ENCODE measurements at regions not wholly inside any gene's neighbourhood (a gene's known extent, or its start where the extent isn't known, plus 50 kb on each side); places are given as distances from the start of the nearest gene placed in this dataset.

DNA sequence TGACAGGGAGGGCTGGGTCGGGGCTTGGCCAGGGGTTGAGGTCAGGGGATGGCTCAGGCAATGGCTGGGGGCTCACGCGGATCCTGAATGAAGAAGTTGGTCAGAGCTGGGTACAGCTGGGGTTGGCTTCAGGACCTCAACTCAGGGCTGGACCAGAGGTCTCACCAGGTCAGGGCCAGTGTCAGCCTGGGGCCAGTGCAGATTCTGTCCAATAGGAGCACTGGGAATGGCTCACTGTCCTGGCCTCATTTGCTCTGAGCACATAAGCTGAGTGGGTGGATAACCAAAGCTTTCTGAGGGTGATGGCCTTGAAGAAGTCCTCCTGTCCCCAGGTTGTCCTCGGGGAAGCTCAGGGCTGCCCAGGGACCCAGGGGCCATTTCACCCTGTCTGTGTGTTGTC lies 54.9 kb upstream of the PCBD1 start:
- Histone ChIP-seq H3K36me3 (ENCODE audit: insufficient read depth) (no peaks in the 10 kb centered on the region), H3K9ac (no peak overlapping the region), H4K20me1 (ENCODE audit: insufficient read depth) (no peaks in the 10 kb centered on the region), H3K79me2 (ENCODE audit: insufficient read depth, low read depth) (no peaks in the 10 kb centered on the region), H3K4me1 (ENCODE audit: low read depth, poor library complexity, severe bottlenecking) (no peaks in the 10 kb centered on the region), H2AFZ (ENCODE audit: low read depth) (no peak overlapping the region), H3K27ac (no peak overlapping the region), H3K4me2 (no peak overlapping the region), H3K27me3 (ENCODE audit: insufficient read depth, low read depth) (peaks cover 5% of the 10 kb centered on the region; the same call in 1 of the 2 replicates), H3K4me3 (IDR thresholded peaks at IDR 0.05; ENCODE audit: insufficient read depth, low read depth, low read length) (no peak overlapping the region)
- TF ChIP-seq, protein P1, sequence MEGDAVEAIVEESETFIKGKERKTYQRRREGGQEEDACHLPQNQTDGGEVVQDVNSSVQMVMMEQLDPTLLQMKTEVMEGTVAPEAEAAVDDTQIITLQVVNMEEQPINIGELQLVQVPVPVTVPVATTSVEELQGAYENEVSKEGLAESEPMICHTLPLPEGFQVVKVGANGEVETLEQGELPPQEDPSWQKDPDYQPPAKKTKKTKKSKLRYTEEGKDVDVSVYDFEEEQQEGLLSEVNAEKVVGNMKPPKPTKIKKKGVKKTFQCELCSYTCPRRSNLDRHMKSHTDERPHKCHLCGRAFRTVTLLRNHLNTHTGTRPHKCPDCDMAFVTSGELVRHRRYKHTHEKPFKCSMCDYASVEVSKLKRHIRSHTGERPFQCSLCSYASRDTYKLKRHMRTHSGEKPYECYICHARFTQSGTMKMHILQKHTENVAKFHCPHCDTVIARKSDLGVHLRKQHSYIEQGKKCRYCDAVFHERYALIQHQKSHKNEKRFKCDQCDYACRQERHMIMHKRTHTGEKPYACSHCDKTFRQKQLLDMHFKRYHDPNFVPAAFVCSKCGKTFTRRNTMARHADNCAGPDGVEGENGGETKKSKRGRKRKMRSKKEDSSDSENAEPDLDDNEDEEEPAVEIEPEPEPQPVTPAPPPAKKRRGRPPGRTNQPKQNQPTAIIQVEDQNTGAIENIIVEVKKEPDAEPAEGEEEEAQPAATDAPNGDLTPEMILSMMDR (conservative IDR thresholded peaks at IDR 0.05; ENCODE audit: low read depth, low read length): no peak

DNA sequence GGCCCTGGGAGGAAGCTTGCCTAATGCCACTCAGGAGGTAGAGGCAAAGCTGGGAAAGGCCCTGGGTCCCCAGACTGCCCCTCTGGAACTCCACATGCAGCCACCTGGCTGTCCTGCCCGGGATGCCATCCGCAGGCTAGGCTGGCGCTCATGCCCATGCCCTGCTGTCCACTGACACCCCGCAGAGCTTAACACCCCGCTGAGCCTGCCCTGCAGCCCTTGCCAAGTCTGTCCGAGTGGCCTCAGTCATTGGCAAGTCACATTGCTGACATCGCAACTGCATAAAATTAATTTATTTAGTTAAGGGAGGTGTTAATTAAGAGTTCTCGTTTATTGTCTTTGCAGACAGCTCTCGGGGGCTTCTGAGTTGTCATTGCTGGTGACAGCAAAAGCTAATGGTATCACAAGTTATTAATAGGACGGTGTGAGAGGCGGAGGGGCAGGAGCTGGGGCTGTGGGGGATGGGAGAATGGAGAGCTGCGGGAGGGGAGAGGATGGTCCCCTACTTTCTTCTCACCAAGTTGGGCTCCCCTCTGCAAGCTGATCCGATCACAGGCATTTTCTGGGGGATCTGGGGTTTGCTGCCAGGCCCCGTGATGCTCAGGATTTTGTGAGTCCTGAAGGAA lies 55.6 kb upstream of the PCBD1 start:
- Histone ChIP-seq H3K27ac (no peak overlapping the region), H3K36me3 (ENCODE audit: insufficient read depth) (no peaks in the 10 kb centered on the region), H2AFZ (ENCODE audit: low read depth) (no peak overlapping the region), H4K20me1 (ENCODE audit: insufficient read depth) (no peaks in the 10 kb centered on the region), H3K79me2 (ENCODE audit: insufficient read depth, low read depth) (no peaks in the 10 kb centered on the region), H3K4me1 (ENCODE audit: low read depth, poor library complexity, severe bottlenecking) (no peaks in the 10 kb centered on the region), H3K4me3 (IDR thresholded peaks at IDR 0.05; ENCODE audit: insufficient read depth, low read depth, low read length) (no peak overlapping the region), H3K27me3 (ENCODE audit: insufficient read depth, low read depth) (peaks cover 2% of the 10 kb centered on the region; the same call in 1 of the 2 replicates), H3K4me2 (no peak overlapping the region), H3K9ac (no peak overlapping the region)
- TF ChIP-seq, protein P1 (conservative IDR thresholded peaks at IDR 0.05; ENCODE audit: low read depth, low read length): no peak

DNA sequence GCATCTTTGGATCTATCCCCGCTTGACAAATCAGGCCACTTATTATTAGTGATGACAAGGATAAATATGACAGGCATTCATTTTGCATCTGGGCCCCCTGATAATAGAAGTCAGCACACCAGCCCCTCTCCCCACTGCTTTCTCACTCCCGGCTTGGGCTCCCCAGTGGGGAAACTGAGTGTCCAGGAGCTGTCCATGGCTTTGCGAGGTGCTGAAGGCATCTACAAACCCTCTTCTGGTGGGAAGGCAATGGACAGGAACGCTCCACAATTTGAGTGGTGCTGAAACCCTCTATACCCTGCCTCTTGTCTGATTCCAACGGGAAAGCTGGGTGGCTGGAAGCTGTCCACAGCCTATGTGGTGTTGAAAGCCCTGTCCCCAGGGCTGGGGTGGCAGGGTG lies 61.7 kb upstream of the PCBD1 start:
- Histone ChIP-seq H4K20me1 (ENCODE audit: insufficient read depth) (no peaks in the 10 kb centered on the region), H3K4me2 (no peak overlapping the region), H2AFZ (ENCODE audit: low read depth) (no peak overlapping the region), H3K27me3 (ENCODE audit: insufficient read depth, low read depth) (no peaks in the 10 kb centered on the region), H3K79me2 (ENCODE audit: insufficient read depth, low read depth) (no peaks in the 10 kb centered on the region), H3K27ac (no peak overlapping the region), H3K4me3 (IDR thresholded peaks at IDR 0.05; ENCODE audit: insufficient read depth, low read depth, low read length) (no peak overlapping the region), H3K4me1 (ENCODE audit: low read depth, poor library complexity, severe bottlenecking) (no peaks in the 10 kb centered on the region), H3K36me3 (ENCODE audit: insufficient read depth) (no peaks in the 10 kb centered on the region), H3K9ac (no peak overlapping the region)
- TF ChIP-seq, protein P1 (conservative IDR thresholded peaks at IDR 0.05; ENCODE audit: low read depth, low read length): no peak

DNA sequence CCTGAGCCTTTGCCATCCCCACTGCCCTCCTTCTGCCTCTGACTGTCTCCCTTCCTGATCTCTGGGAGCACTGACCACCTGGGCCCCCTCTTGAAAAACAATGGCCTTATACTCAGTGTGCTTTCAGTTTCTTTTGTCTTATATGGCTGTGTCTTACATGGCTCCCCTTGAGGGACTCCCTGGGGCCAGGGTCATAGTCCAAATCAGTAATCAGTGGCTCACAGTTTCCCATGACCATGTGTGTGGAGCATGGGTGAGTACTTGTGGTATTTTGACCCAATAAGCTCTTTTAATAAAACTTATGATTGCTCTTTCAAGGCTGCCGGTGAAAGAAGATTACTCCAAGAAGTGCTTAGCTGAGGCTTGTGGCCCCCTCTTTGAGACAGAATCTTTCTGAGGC lies 62.4 kb upstream of the PCBD1 start:
- Histone ChIP-seq H3K4me1 (ENCODE audit: low read depth, poor library complexity, severe bottlenecking) (no peaks in the 10 kb centered on the region), H3K36me3 (ENCODE audit: insufficient read depth) (no peaks in the 10 kb centered on the region), H3K27me3 (ENCODE audit: insufficient read depth, low read depth) (no peaks in the 10 kb centered on the region), H3K4me3 (IDR thresholded peaks at IDR 0.05; ENCODE audit: insufficient read depth, low read depth, low read length) (no peak overlapping the region), H3K27ac (no peak overlapping the region), H3K79me2 (ENCODE audit: insufficient read depth, low read depth) (no peaks in the 10 kb centered on the region), H3K4me2 (no peak overlapping the region), H3K9ac (no peak overlapping the region), H2AFZ (ENCODE audit: low read depth) (no peak overlapping the region), H4K20me1 (ENCODE audit: insufficient read depth) (no peaks in the 10 kb centered on the region)
- TF ChIP-seq, protein P1 (conservative IDR thresholded peaks at IDR 0.05; ENCODE audit: low read depth, low read length): no peak

Data from KMS-11 (cell line).